NCI-H510A (cell line): ENCODE measurements at regions not wholly inside any gene's neighbourhood (a gene's known extent, or its start where the extent isn't known, plus 50 kb on each side); places are given as distances from the start of the nearest gene placed in this dataset.

Experiments
- DNase-seq: peaks from one replicate; lab custom pipeline; 2025; lab: John Stamatoyannopoulos, UW

DNA sequence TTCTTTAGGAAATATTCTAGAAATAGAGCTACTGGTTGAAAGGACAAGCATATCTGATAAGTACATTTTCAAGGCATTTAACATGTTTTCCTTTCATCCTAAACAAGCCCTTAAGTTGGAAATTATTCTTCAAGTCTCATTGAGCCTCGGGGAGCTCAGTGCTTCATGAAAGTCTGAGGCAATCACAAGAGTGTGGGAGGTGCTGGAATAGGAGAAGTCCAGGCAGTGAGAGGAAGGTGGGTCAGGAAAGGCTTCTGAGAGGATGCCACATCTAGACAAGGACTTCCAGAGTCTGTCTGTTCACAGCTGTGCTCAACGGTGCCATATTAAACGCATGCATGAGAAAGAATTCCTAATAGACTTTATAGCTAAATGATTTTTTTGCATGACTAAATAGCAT lies 69.8 kb downstream of the CD83 start:
- no peak for DNase-seq

GRCh38 chr6:14189074-14189473 lies 71.5 kb downstream of the CD83 start:
- DNase-seq: no peak

DNA sequence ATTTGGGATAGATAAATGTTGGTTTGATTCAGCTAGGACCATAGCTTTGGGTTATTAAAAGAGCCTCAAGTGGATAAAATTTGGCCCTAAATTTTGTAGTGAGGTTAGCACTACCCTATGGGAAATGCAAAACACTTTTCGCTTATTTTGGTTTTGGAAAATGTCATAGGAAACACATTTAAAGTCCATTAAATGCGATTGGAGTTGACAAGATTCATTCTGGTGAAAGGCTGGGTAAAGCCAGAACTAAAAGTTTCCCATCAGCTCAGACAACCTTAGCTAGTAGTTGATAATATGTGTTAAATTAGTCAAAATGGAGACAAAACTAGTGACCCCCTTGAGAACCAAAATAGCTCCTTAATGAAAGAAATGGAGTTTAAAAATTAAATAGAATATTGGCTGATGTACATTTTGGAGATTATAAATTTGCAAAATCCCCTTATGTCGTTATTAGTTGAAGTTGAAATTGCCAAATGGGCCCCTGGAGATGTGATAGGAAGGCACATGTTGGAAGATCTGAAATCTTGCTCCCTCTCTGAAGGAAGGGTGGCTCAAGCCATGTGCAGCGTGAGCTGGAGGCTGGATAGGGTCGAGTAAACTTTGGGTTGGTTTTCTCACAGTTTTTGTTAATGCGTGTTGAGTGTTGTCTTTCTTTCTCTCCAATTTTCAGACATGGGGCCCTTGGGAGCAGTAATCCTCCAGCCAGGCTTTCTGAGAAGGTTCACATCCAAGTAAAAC lies 72.8 kb downstream of the CD83 start:
- DNase-seq: no peak

DNA sequence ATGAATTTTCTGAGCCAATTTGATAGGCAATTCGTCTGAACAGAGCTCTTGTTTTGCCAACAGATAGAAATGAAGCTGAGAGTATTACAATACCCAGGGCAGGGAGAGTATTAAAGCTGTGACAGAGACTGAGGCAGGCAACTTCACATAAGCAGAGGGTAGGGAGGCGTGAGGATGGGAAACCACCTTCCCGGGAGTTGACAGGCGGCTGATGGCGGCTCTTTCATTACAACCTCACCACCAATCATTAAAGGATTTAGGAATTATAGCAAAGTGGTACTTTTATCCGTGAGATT lies 73.3 kb downstream of the CD83 start:
- DNase-seq: no peak

DNA sequence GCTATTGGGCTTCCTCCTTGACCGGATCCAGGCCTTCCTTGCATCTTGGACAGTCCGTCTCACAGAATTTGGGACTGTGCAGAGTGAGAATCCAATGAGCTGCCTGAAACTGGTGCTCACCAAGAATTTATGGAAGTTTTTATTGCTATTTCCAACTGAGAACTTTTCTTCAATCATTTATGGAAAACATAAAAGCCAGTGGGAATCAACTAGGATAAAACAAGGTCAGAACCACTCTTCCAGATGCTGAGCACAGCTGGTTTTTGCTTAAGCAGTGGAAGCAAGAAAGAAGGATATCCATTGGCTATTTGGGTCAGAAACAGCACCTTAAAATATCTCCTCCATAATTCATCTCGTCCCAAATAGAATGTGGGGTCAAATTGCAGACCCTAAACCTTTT lies 74.2 kb downstream of the CD83 start:
- DNase-seq: no peak

- no peak for DNase-seq
Observed at GRCh38 chr6:14192216-14192788, 74.7 kb downstream of the CD83 start.

DNA sequence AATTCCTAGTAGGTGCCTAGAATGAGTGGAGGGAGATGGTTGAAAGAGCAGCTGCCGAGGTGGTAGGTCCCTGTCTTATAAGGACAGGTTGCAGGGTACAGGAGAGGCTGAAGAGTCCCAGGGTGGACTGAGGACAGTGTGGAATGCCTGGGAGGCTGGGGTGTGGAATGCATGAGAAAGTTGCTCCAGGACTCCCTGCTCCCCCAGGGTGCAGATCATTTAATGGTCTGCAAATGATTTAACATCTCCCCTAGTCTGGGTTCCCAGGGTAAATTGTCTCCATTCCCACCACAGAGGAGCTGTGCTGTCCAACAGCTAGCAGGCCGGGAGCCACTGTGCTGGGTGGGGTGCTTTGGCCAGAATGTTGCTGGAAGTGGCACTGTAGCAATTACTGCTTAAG lies 76.0 kb downstream of the CD83 start:
- DNase-seq: no peak

DNA sequence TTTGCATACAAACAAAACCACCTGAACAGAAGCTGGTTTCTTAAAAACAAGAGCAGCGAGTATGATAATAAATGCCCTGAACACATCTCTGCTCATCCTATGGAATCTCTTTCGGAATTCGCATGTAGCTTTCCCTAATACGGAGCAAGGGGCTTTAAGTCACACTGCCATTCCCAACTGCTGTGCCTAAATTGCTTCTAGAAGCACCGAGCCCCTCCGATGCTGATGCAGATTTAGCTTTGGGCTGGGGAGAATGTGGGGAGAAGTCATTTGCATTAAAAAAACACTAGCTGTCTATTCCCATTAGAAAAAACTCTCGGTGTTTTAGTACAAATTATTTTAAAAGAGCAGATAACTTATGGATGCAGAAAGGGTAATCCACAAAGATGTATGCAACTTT lies 76.9 kb downstream of the CD83 start:
- no peak for DNase-seq

- DNase-seq: no peak
Observed at GRCh38 chr6:14194976-14195375, 77.4 kb downstream of the CD83 start.

DNA sequence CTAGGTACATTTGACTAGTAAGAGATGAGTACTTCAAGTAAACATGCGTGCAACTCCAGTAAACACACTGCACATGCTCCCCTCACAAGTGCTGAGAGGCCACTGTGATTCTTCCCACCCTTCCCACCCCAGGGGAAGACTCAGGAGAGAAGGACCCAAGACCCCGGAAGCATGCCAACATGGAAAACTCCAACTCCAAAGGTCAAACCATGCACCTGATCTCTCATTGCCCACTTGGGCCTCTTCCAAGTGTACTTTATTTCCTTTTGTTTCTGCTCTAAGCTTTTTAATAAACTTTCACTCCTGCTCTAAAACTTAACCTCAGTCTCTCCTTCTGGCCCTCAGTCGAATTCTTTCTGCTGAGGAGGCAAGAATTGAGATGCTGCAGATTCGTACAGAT lies 78.5 kb downstream of the CD83 start:
- no peak for DNase-seq

DNA sequence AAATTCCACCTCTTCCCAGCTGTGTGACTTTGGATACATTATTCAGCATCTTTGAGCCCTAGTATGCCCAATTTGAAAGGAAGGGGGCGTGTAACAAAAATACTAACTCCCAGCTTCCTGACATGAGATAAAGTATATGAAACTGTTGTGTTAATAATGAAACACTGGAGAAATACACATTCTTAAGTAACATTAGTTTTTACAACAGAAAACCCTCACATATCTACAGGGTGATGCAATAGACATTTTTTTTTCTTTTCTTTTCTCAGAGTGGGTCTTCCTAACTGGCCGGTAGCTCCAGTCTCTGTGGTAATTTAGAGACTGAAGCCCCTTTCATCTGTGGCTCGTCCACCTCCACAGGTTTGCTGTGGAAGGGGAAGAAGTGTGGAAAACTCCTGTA lies 79.5 kb downstream of the CD83 start:
- no peak for DNase-seq

DNA sequence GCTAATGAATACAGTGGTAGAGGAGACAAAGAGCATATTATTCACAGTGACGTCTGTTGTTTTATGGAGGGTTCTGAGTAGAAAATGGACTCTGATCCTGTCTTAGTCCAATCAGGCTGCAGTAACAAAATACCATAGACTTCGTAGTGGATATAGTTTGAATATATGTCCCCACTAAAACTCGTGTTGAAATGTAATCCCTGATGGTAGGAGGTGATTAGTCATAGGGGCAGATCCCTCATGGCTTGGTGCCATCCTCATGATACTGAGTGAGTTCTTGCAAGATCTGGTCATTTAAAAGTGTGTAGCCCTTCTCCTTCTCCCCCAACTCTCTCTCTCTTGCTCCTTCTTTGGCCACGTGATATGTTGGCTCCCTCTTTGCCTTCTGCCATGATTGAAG lies 82.5 kb downstream of the CD83 start:
- no peak for DNase-seq

DNA sequence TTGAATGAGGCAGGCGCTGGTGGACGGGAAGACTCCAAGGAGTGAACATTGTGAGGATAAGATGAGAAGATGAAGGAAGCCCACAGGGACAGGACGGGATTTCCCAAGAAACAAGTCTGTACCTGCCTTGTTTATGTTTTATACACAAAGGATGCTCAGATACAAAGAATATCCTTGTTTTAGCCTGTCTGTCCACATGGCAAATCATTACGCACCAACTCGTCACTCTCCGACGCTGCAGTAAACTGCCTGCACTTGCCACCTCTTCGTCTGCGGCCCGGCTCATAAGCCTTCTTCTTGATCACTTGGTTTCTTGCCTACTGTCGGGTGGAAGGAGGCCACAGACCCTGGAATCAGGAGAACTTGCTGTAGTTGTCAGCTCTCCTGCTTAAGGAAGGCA lies 85.4 kb downstream of the CD83 start:
- no peak for DNase-seq

DNA sequence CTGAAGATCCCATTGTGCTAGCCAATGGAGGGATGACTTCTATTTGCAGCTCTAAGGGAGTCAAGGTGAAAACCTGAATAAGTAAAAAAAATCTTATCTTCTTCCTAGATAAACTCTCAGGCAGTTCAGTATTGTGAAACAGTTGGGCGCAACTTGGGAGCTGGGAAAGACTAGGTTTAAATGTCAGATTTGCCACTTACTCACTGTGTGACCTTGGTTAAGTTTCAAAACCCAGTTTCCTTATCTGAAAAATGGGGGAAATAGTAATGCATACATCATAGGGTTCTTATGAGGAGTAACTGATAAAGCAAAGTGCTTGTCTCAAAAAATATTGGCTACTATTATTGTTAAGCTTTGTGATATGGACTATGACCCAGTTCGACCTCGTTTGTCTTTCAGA lies 88.8 kb downstream of the CD83 start:
- DNase-seq: no peak

GRCh38 chr6:14207448-14207847 lies 89.9 kb downstream of the CD83 start:
- no peak for DNase-seq

- no peak for DNase-seq
Observed at GRCh38 chr6:14209000-14209399, 91.4 kb downstream of the CD83 start.

DNA sequence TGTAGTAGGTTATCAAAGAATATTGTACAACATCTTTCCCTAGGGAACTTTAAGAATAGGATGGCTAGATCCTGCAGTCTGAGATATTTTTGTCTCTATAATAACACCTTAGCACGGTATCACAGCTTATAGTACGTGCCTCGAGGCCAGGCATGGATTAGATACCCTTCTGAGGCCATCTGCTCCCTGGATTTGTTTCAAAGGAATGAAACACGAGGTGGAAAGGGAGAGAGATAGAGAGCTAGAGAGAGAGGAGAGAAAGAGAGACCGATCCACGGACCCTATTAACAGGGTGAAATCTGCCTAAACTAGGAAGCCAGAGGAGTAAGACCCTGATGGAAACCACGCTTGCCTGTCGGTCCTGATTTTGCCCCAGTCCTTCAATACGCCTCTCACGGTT lies 92.5 kb downstream of the CD83 start:
- no peak for DNase-seq

DNA sequence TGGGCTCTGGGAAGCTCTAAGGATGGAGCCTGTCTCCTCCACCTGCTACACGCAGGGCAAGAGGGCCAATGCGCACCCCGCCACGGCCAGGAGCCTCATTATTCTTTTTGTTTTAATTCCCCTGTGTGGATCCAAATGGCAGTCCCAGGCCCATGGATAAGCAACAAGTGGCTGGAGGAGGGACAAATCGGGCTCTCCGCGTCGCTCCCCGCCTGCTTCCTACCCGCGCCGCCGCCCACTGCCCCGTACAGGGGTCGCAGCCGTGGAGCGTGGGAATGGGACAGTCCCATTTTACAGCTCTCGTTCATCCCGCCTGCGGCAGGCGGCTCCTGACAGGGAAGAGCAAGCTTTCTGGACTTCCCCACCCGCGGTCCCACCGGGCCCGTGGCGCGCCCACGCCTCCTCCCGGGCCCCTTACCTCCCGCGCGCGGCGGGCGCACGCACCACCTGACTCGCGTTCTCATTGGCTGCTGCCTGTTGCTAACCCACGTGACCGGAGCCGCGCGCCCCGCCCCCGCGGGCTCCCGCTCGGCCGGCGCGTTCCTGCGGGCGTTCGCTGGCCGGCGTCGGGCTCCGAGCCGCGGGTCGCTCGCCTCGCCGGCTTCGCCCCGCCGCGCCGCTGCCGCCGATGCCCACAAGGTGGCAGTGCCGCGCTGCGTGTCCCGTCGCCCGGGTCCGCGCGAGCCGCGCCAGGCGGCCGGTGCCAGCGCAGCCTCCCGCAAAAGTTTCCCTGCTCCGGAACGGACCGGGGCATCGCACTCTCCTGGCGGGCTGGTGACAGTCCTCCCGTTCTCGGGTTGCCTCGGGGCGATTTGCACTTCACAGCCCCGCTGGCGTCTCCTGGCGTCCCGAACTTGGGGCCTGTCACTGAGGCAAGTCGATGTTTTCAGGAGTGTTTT lies 93.3 kb downstream of the CD83 start:
- DNase-seq: peak; percentile 88

GRCh38 chr6:14211562-14211942 lies 94.0 kb downstream of the CD83 start:
- DNase-seq: no peak

GRCh38 chr6:14212020-14212419 lies 94.4 kb downstream of the CD83 start:
- DNase-seq: no peak

- no peak for DNase-seq
Observed at GRCh38 chr6:14212632-14213031, 95.1 kb downstream of the CD83 start.

DNA sequence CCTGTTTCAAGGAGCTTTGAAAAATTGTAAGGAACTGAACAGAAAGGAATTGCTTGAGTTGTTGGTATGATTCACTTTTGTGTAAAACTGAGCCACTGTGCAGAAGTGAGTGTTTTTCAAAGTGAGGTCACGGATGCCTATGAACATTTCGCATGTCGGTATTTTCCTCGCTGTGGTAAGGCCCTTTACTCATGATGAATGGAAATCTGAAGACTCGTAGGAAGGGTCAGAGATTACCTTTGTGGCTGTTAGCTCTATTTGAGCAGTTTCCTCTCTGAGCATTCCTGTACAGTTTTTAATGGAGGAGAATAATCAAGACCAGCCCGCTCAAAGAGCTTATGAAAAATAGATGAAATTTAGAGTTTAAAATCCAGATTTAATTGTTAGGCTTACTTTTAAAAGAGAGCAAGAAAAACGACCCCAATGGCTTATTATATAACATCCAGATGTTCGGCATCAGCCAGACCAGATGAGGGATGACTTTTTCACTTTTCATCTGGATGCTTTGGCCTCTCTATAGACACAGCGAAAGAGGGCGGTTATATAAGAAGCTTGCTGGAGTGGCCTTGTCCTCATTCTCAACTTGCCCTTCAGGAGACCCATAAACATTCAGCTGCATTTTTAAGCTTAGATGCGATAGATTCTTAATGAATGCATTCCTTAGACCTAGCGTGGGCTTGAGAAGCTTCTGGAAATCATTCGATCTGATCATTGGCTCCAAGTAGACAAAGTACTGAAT lies 99.5 kb downstream of the CD83 start:
- DNase-seq: no peak
